ENCODE measurements at regions not wholly inside any gene's neighbourhood (a gene's known extent, or its start where the extent isn't known, plus 50 kb on each side); places are given as distances from the start of the nearest gene placed in this dataset.

DNA sequence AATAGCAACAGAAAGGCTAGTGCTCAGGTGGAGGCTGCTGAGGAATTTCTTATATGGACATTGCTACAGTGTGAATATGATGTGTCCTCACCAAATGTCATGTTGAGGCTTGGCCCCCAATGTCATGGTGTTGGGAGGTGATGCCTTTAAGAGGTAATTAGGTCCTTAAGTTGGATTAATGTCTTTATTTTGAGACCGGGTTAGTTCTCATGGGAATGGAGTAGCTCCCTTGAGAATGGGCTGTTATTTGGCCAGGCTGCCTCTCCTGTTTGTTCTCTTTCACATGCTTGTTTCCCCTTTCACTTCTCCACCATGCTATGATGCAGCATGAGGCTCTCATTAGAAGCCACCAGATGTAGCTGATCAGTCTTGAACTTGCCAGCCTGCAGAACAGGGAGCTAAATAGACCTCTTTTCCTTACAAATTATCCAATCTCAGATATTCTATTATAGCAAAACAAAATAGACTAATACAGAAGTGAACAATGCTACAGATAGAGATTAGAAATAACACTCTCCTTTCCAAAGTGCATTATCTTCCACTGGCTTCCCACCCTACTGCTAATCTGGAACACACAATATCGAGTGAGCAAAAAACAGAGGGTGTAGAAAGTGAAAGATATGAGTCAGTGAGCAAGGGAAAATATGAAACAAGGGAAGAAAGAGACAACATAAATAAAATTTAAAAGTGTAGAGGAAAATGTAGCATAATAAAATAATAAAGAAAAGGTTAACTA is 160.2 kb downstream of the NTMT2 start (continued):
- TF ChIP-seq HDAC2 (IDR thresholded peaks at IDR 0.05; ENCODE audit: borderline replicate concordance in 1 of 2, low read depth in 2 of 2, low read length in 2 of 2), result no peak
- TF ChIP-seq SP2 (IDR thresholded peaks at IDR 0.05; ENCODE audit: low read length), result no peak
- no peak for TF ChIP-seq JUN (IDR thresholded peaks at IDR 0.05; ENCODE audit: low read depth, low read length)
- TF ChIP-seq RAD21 (IDR thresholded peaks at IDR 0.05 in 1 of 2, conservative IDR thresholded peaks at IDR 0.05 in 1 of 2; ENCODE audit: low read depth in 2 of 2, low read length in 2 of 2), result no peak
- TF ChIP-seq BACH1 (IDR thresholded peaks at IDR 0.05; ENCODE audit: low read length), result no peak
- no peak for TF ChIP-seq HDAC6 (IDR thresholded peaks at IDR 0.05; ENCODE audit: low read depth, low read length)
- no peak for TF ChIP-seq SP4 (IDR thresholded peaks at IDR 0.05; ENCODE audit: low read length)

All from H1 (cell line).